NOMO-1 treated with DMSO at 0.1 percent for 48 hours (cell line): ENCODE measurements at regions not wholly inside any gene's neighbourhood (a gene's known extent, or its start where the extent isn't known, plus 50 kb on each side); places are given as distances from the start of the nearest gene placed in this dataset.

Source experiments
- DNase-seq: peaks from one replicate; lab custom pipeline; 2025; ENCODE audit not compliant: unreplicated experiment; lab: John Stamatoyannopoulos, UW

GRCh38 chr12:77777274-77777673 is 53.4 kb upstream of the NAV3 start:
- DNase-seq = no peak

GRCh38 chr12:77774761-77775160 is 55.9 kb upstream of the NAV3 start:
- DNase-seq = no peak

- DNase-seq = no peak
Observed at GRCh38 chr12:77772676-77773298, 57.9 kb upstream of the NAV3 start.

- no peak for DNase-seq
Observed at GRCh38 chr12:77768558-77768957, 62.1 kb upstream of the NAV3 start.

- DNase-seq = no peak
Observed at GRCh38 chr12:77767756-77768343, 62.8 kb upstream of the NAV3 start.

GRCh38 chr12:77767335-77767734 is 63.4 kb upstream of the NAV3 start:
- no peak for DNase-seq

- DNase-seq = no peak
Observed at GRCh38 chr12:77766224-77766623, 64.5 kb upstream of the NAV3 start.

- DNase-seq = no peak
Observed at GRCh38 chr12:77761286-77761685, 69.4 kb upstream of the NAV3 start.

- DNase-seq = no peak
Observed at GRCh38 chr12:77760271-77761025, 70.2 kb upstream of the NAV3 start.

- DNase-seq = no peak
Observed at GRCh38 chr12:77754086-77754485, 76.6 kb upstream of the NAV3 start.

GRCh38 chr12:77751939-77752338 is 78.8 kb upstream of the NAV3 start:
- no peak for DNase-seq

- DNase-seq = no peak
Observed at GRCh38 chr12:77746096-77746495, 84.6 kb upstream of the NAV3 start.

GRCh38 chr12:77745624-77746023 is 85.1 kb upstream of the NAV3 start:
- DNase-seq = no peak

- no peak for DNase-seq
Observed at GRCh38 chr12:77742631-77743030, 88.1 kb upstream of the NAV3 start.

- DNase-seq = no peak
Observed at GRCh38 chr12:77741974-77742517, 88.6 kb upstream of the NAV3 start.

GRCh38 chr12:77736219-77736965 is 94.3 kb upstream of the NAV3 start:
- DNase-seq = no peak

GRCh38 chr12:77734214-77734883 is 96.3 kb upstream of the NAV3 start:
- DNase-seq = peak; percentile 3

- no peak for DNase-seq
Observed at GRCh38 chr12:77728018-77728417, 102.7 kb upstream of the NAV3 start.

- no peak for DNase-seq
Observed at GRCh38 chr12:77727442-77728001, 103.2 kb upstream of the NAV3 start.

GRCh38 chr12:77725611-77726010 is 105.1 kb upstream of the NAV3 start:
- no peak for DNase-seq
